Endothelial cell of umbilical vein (primary cell): ENCODE measurements at regions not wholly inside any gene's neighbourhood (a gene's known extent, or its start where the extent isn't known, plus 50 kb on each side); places are given as distances from the start of the nearest gene placed in this dataset.

ENCODE experiments used
- BruUV-seq: library from RNA; stranded (reverse); fragments of 400-500 nt; replicated peaks from 2 replicates; lab custom pipeline; 2021; lab: Mats Ljungman, UMichigan
- CTCF ChIA-PET: fragments of 300-600, 350-600 bp; sonication (Branson Sonifier 250); formaldehyde crosslinking; loops from one replicate; lab custom pipeline; 2021; ENCODE audit warnings: antibody characterized with exemption, inconsistent platforms; lab: Charles Lee
- POLR2A ChIA-PET: fragments of 300-600, 350-600 bp; sonication (Branson Sonifier 250); formaldehyde crosslinking; loops from one replicate; lab custom pipeline; 2021; ENCODE audit warnings: antibody characterized with exemption, inconsistent platforms; lab: Charles Lee
- DNase-seq: peaks from one replicate; pipeline ENCODE4 v3.0.0-alpha.2; 2011; ENCODE audit warnings: low read depth, low spot score
- FAIRE-seq: peaks from 2 replicates; lab custom pipeline; 2011; peaks lifted over from hg19 to GRCh38; lab: Jason Lieb, UNC
- H2AFZ ChIP-seq: 2 replicates; pipeline ENCODE4 v1.6.0; 2012; ENCODE audit warnings: low read depth, low read length, control low read depth, inconsistent platforms
- H3K27ac ChIP-seq: 2 replicates; pipeline ENCODE4 v1.5.1; 2011; ENCODE audit warnings: low read depth, mild to moderate bottlenecking, control low read depth, low read length, moderate library complexity; ENCODE audit not compliant: insufficient read depth
- H3K27me3 ChIP-seq, 2 experiments: 2 replicates each; pipeline versions ENCODE4 v1.6.0 to v1.6.1; 2011; ENCODE audit warnings: low read length in 2 of 2, mixed read lengths in 1 of 2; ENCODE audit not compliant: control insufficient read depth in 2 of 2, insufficient read depth in 2 of 2
- H3K36me3 ChIP-seq, 2 experiments: 2 replicates in 1 of 2; 3 replicates in 1 of 2; pipeline ENCODE4 v1.5.1; 2011; ENCODE audit warnings: low read length in 2 of 2, mild to moderate bottlenecking in 1 of 2, moderate library complexity in 1 of 2; ENCODE audit not compliant: control insufficient read depth in 2 of 2, insufficient read depth in 2 of 2; ENCODE audit errors: extremely low read depth in 1 of 2
- H3K4me1 ChIP-seq: 3 replicates; pipeline ENCODE4 v1.5.1; 2011; ENCODE audit warnings: mild to moderate bottlenecking, low read length; ENCODE audit not compliant: control insufficient read depth, insufficient read depth; ENCODE audit errors: extremely low read depth
- H3K4me2 ChIP-seq: 2 replicates; pipeline ENCODE4 v1.6.1; 2011; ENCODE audit warnings: low read length, control low read depth, mixed read lengths; ENCODE audit not compliant: insufficient read depth
- H3K4me3 ChIP-seq, 3 experiments: fragments of 200-600 bp in 1 of 3; sonication (generic), shearing (Covaris generic) in 1 of 3; replicated peaks in 1 of 3; 2 replicates each; pipeline ENCODE4 v1.5.1; 2011 to 2016; ENCODE audit warnings: control low read depth in 3 of 3, low read length in 3 of 3, mild to moderate bottlenecking in 2 of 3, inconsistent platforms in 1 of 3, low read depth in 1 of 3, moderate library complexity in 1 of 3; ENCODE audit not compliant: insufficient read depth in 1 of 3
- H3K79me2 ChIP-seq: 2 replicates; pipeline ENCODE4 v1.6.0; 2012; ENCODE audit warnings: low read length, inconsistent platforms; ENCODE audit not compliant: control insufficient read depth, insufficient read depth
- H3K9ac ChIP-seq: replicated peaks from 2 replicates; pipeline ENCODE3; 2011; ENCODE audit warnings: low read length, control low read depth; ENCODE audit not compliant: insufficient read depth; ENCODE audit errors: extremely low read depth
- H3K9me1 ChIP-seq: replicated peaks from 3 replicates; pipeline ENCODE4 v1.6.0; 2011; ENCODE audit warnings: mild to moderate bottlenecking, low read length; ENCODE audit not compliant: control insufficient read depth, insufficient read depth; ENCODE audit errors: extremely low read depth
- H3K9me3 ChIP-seq: replicated peaks from 2 replicates; pipeline ENCODE4 v1.5.1; 2012; ENCODE audit warnings: low read length, inconsistent platforms; ENCODE audit not compliant: control insufficient read depth, insufficient read depth
- H4K20me1 ChIP-seq: replicated peaks from 2 replicates; pipeline ENCODE3; 2011; ENCODE audit warnings: mild to moderate bottlenecking, low read length; ENCODE audit not compliant: control insufficient read depth, insufficient read depth; ENCODE audit errors: extremely low read depth
- CTCF ChIP-seq, 2 donors: IDR thresholded peaks; 1 replicate in 1 of 2; 2 replicates in 1 of 2; pipeline ENCODE4 v1.5.1; 2011; ENCODE audit warnings: low read length in 2 of 2, mild to moderate bottlenecking in 2 of 2, moderate library complexity in 2 of 2, control low read depth in 1 of 2, inconsistent platforms in 1 of 2, low read depth in 1 of 2; ENCODE audit not compliant: insufficient read depth in 1 of 2; ENCODE audit errors: extremely low read depth in 1 of 2
- EZH2 ChIP-seq: IDR thresholded peaks from 2 replicates; pipeline ENCODE4 v1.6.1; 2012; ENCODE audit warnings: borderline replicate concordance, low read depth, mild to moderate bottlenecking, moderate library complexity, low read length, inconsistent platforms; ENCODE audit not compliant: severe bottlenecking
- FOS ChIP-seq: IDR thresholded peaks from 2 replicates; pipeline ENCODE4 v1.6.1; 2011; ENCODE audit warnings: mild to moderate bottlenecking, low read length, moderate library complexity, borderline replicate concordance; ENCODE audit not compliant: insufficient read depth
- GATA2 ChIP-seq: IDR thresholded peaks from 2 replicates; pipeline ENCODE4 v1.7.0; 2011; ENCODE audit warnings: low read depth, mild to moderate bottlenecking, moderate library complexity, mixed read lengths, low read length; ENCODE audit not compliant: insufficient read length, insufficient read depth
- JUN ChIP-seq: IDR thresholded peaks from 2 replicates; pipeline ENCODE4 v1.6.1; 2011; ENCODE audit warnings: borderline replicate concordance, low read depth; ENCODE audit not compliant: insufficient read length, insufficient read depth
- MAX ChIP-seq: IDR thresholded peaks from 2 replicates; pipeline ENCODE4 v1.6.1; 2011; ENCODE audit not compliant: insufficient read depth, insufficient read length
- MYC ChIP-seq: IDR thresholded peaks from one replicate; pipeline ENCODE4 v1.6.1; 2011; ENCODE audit warnings: mild to moderate bottlenecking, low read depth, low read length
- POLR2A ChIP-seq: IDR thresholded peaks from 2 replicates; pipeline ENCODE4 v1.6.1; 2012; ENCODE audit warnings: low read depth, mild to moderate bottlenecking, control low read depth, low read length
- POLR2AphosphoS5 ChIP-seq: IDR thresholded peaks from 2 replicates; pipeline ENCODE4 v1.6.1; 2012; ENCODE audit warnings: low read depth, mild to moderate bottlenecking, control low read depth, low read length, moderate library complexity; ENCODE audit not compliant: insufficient read depth
- dilution Hi-C: fragments of 300-500 bp; cut with MboI; formaldehyde crosslinking; loops from one replicate; pipeline ENCODE4 v1.15.0; 2019; ENCODE audit warnings: low sequenced_read_pairs; ENCODE audit not compliant: extremely low pct_ligation_motif_present
- intact Hi-C: fragments of 100-400 bp; cut with micrococcal nuclease; formaldehyde crosslinking; loops from one replicate; pipeline ENCODE4 v1.10.0; 2022

DNA sequence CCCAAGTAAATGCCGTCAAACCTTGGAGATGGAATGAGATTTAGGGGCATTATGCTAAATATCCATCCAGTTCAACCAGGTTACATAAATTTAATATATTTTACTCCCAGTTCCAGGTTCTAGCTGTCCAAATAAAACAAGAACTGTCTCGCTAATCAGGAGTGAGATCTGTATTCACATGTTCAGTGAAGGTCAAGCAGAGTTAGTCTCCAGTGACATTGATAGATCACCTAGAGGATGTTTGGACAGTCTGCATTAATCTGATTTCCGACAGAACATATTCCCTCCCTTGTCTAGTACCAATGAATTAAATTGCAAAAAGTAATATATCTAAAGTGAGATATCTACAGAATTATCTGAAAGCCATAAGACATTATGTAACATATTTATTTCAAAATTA lies 979.4 kb upstream of the CNTNAP5 start:
- intact Hi-C loops (no loop called here), dilution Hi-C loops (no loop called here)
- H3K9me3 ChIP-seq, result peaks cover 1% of the 10 kb centered on the region
- FAIRE-seq (no peak), DNase-seq (no peak)
- H2AFZ ChIP-seq, result no peak overlapping the region
- POLR2A ChIA-PET, result no interaction called here
- no peak overlapping the region for H3K27ac ChIP-seq
- no peaks in the 10 kb centered on the region for H3K27me3 ChIP-seq
- no TSS peak for BruUV-seq
- H3K4me2 ChIP-seq, result no peak overlapping the region
- no peak for TF ChIP-seq EZH2
- no peak for TF ChIP-seq GATA2
- TF ChIP-seq JUN, result no peak
- TF ChIP-seq CTCF (IDR thresholded peaks at IDR 0.05; ENCODE audit: extremely low read depth in 1 of 2, insufficient read depth in 1 of 2, low read depth in 1 of 2, low read length in 2 of 2), result no peak
- TF ChIP-seq POLR2A, result no peak
- TF ChIP-seq MAX, result no peak
- no peak for TF ChIP-seq FOS
- no peak for TF ChIP-seq POLR2AphosphoS5
- no peak for TF ChIP-seq MYC
- no peaks in the 10 kb centered on the region for H4K20me1 ChIP-seq
- no peaks in the 10 kb centered on the region for H3K9me1 ChIP-seq
- H3K4me1 ChIP-seq, result no peaks in the 10 kb centered on the region
- CTCF ChIA-PET, result no interaction called here
- no peaks in the 10 kb centered on the region for H3K79me2 ChIP-seq
- no peak overlapping the region for H3K9ac ChIP-seq
- H3K36me3 ChIP-seq, result no peaks in the 10 kb centered on the region
- H3K4me3 ChIP-seq, result no peak overlapping the region
